ENCODE measurements at regions not wholly inside any gene's neighbourhood (a gene's known extent, or its start where the extent isn't known, plus 50 kb on each side); places are given as distances from the start of the nearest gene placed in this dataset.

DNA sequence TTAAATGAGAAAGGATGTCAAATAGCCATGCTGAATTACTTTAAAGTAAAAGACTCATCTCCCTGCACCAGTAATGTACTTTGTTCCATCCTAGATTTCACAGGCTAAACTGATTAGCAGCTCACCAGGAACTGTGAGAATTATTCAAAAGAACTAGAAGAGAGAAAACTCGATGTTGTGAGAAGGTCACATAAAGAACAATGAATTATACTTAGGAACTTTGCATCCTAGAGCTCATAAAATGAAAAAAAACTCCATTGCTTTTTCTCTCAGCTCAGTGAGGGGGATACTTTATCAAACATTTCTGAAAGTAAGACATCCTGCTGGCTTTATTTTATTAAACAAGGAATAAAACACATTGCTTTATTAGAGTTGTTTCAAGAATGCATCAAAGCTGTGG is 278.5 kb downstream of the MRPL39 start:
- no peak for FAIRE-seq

GRCh38 chr21:25326181-25326580 is 281.1 kb downstream of the MRPL39 start:
- no peak for FAIRE-seq

- no peak for FAIRE-seq
Measured at GRCh38 chr21:25324666-25325065, 282.6 kb downstream of the MRPL39 start.

DNA sequence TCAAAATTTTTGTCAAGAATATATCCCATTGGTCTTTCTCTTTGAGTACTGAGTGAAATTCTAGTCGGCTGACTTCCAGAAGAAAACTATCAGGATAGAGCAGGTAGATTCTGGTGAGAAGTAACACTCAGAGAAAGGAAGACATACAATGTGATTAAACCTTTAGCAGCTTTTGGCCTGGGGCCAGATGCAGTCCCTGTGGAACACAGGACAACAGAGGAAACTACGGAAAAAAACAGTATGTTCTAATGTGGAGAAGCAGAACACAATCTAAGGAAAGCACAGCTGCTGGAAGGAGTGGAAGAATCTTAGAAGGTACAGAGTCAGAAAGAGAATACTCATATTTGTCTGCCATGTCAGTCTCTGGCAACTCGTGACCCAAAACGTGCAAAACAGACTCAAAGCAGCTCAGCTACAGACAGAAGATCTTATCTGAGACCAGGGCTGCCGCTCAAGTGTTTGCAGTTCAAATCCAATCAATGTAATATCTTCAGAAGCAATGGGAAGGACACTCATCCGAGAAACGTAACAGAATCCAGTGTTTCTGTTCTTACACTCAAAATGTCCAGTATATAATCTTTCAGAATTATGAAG is 283.8 kb downstream of the MRPL39 start:
- no peak for FAIRE-seq

DNA sequence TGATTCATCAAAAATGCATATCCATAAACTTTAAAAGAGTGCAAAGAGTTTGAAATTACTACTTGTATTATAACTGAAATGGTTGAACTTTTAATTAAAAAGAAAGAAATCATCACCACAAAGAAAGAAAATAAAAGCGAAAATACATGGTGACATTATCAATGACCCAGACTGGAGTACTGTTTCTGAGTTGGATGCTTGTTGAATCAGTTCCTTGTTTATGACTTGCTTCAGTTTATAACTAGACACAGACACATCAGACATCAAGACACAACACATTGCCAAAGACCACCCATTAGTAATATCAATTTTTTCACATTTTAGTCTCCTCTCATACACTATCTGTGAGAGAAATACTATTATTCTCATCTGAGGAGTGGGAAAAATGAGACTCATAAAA is 293.0 kb downstream of the MRPL39 start:
- no peak for FAIRE-seq

GRCh38 chr21:25313829-25314228 is 293.5 kb downstream of the MRPL39 start:
- no peak for FAIRE-seq

DNA sequence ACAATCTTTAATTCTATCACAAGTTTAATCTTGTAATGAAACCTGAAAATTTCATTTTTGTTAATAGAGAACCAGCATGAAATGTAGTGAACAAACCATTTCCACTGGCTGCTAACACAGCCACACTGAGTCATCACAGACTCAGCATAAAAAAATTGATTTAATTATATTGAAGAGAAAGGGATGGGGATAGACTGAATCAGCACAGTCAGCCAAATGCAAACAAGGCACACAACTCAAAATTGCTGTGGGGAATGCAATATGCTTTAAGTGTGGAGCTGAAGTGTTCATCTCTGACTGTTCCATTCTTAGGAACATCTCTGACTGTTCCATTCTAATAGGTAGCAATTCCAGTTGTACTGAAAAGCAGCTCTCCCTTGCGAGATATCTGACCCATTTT is 299.8 kb downstream of the MRPL39 start:
- FAIRE-seq, result no peak

GRCh38 chr21:25304611-25305010 is 302.7 kb downstream of the MRPL39 start:
- no peak for FAIRE-seq

GRCh38 chr21:25300632-25301031 is 306.6 kb downstream of the MRPL39 start:
- no peak for FAIRE-seq

- no peak for FAIRE-seq
Measured at GRCh38 chr21:25298512-25299491, 308.5 kb downstream of the MRPL39 start.

DNA sequence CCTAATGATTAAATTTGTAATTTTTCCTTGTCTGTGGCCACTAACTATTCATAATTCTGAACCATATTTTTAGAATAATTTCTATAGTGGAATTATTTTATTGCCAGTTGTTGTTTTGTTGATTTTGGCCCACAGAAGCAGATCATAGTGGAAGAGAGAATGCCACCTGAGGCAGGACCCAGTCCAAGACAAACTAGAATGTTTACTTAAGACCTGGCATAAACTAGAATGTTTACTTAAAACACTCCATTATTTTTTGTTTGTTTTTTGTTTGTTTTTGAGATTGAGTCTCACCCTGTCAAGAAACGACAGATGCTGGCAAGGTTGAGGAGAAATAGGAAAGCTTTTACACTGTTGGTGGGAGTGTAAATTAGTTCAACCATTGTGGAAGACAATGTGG is 310.2 kb downstream of the MRPL39 start:
- FAIRE-seq, result no peak

- no peak for FAIRE-seq
Measured at GRCh38 chr21:25296252-25296651, 311.0 kb downstream of the MRPL39 start.

- FAIRE-seq, result no peak
Measured at GRCh38 chr21:25292396-25292795, 314.9 kb downstream of the MRPL39 start.

DNA sequence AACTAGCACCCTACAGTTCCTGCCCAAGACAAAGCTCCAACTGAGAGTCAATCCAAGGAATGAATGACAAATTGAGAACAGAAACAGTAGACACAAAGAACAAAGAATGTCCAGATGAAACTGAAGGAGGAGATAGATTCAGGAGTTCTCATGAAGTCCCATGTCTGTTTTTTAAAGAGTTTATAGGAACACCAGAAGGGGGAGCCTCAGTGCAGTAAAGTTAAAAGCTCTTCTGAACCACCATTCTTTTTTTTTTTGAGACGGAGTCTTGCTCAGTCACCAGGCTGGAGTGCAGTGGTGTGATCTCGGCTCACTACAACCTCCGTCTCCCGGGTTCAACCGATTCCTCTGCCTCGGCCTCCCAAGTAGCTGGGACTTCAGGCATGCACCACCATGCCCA is 323.6 kb downstream of the MRPL39 start:
- FAIRE-seq, result no peak

DNA sequence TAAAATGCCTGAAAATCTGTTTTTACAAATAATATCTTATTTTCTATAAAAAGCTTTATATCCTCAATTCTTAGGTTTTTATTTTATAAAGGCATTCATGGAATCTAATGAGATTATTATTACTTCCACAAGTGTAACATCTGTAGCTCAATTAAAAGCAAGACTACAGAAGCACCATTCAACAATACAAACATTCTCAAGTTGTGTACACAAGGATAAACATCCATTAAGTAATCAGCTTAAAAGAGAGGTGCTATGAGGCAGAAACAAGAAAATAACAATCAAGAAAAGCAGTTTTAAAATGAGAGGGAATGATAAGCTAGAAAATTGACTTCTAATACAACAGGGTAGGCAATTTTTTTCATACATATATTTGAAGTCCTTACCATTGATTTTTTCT is 326.1 kb downstream of the MRPL39 start:
- no peak for FAIRE-seq

GRCh38 chr21:25280061-25280460 is 327.2 kb downstream of the MRPL39 start:
- FAIRE-seq, result no peak

DNA sequence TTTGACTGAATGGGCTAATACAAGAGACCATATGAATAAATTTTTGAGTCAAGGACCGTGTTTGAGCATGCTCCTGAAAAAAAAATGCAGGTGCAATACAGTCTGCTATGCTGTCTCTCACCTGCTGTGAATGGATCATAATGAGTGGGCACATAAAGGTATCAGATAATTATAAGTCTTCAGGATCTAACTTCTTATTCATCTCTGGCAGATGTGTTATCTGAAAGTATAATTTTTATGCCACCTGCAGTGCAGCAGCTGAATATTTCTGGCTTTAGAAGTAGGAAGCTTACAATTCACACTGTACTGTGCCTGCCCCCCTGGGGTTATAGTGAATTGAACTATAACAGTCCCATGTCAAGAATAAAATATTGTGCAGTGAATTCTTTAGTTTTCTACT is 333.3 kb downstream of the MRPL39 start:
- no peak for FAIRE-seq

DNA sequence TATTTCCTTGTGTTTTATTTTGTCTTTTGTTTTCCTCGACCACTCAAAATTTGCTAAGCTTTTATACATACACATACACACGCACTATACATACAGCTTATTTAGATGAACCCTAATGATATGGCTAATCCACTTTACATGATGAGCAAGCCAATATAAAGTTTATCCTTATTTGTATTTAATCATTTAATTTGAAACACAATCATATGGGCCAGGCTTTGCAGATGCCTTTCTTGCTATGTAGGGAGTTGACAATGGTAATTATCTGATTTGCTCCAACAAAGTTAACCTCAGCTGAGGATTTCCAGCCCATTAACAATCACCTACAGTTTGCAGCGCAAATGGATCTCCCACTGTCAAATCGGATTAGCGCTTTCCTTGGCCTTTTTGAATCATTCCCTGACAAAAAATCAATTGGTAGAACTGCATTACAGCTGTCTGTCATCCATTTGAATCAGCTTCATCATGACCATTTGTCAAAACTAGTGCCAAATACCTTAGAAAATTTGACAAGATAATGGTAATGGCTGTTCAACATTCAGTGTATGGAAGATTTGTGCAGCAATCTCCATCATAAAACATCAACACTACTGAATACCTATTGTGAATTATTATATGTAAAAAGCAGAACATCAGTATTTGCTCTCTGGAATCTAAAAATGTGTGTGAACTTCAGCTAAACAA is 352.6 kb downstream of the MRPL39 start:
- no peak for FAIRE-seq

GRCh38 chr21:25246546-25246945 is 360.7 kb downstream of the MRPL39 start:
- no peak for FAIRE-seq

DNA sequence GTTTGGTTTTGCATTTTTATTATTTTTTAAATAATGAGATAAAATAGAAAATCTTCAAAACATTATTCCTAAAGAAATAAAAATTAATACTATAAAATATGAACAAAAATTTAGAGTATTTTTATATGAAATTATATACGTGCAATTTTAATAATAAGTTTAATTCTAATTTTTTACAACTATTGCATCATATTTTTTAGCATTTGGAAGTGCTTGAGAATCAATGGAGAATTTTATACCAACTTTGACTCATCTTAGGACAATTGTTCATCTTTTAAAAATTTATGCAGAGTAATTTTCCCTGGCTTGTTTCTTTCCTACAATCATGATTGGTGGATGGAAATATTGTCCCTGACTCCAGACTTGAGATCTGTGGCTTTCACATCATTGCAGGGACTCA is 362.5 kb downstream of the MRPL39 start:
- FAIRE-seq, result no peak

- FAIRE-seq, result no peak
Measured at GRCh38 chr21:25243808-25244207, 363.5 kb downstream of the MRPL39 start.

- no peak for FAIRE-seq
Measured at GRCh38 chr21:25240974-25241373, 366.3 kb downstream of the MRPL39 start.

DNA sequence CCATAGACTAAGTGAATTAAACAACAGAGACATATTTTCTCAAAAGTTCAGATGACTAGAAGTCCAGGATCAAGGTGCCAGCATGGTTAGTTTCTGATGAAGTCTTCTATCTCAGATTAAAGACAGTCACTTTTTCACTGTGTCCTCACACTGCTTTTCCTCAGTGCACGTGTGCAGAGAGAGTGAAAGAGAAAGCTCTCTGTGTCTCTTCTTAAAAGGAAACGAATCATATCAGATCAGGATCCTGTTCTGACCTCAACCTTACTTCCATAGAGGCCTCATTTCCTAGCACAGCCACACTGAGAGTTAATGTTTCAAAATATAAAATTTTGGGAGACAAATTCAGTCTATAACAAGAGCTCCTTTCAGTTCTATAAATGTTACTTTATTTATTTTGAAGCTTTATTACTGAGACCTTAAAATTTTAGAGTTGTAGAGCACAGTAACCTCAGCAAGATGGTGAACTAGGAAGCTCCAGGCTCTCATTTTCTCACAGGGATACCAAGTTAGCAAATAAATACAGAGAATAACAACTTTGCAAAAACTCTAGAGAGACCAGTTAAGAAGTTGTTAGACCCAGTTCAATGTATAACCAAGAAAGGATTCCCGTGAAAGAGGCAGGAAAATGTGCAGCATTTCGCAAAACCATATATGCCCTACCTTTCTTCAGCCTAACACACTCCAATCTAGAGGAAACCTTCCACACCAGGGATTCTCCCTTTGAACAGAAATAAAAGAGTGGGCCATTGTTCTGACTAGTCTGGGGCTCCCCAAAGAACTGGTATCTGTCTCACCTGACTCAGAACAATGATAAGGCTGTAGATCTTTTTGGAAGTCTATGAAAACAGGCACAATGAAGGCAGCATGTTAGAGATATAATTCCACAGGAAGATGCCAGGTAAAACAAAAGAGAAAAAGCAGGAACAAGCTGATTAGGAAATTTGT is 372.2 kb downstream of the MRPL39 start:
- no peak for FAIRE-seq

Measured in islet of Langerhans (tissue), 1 donor.